Stimulated activated naive B cell treated with anti-CD40 and anti-IgM and Interleukin-4, amounts not matched to agents 10 μg/mL and 1 μg/mL and 100 μg/mL, for 72 hours (primary cell): ENCODE measurements at regions not wholly inside any gene's neighbourhood (a gene's known extent, or its start where the extent isn't known, plus 50 kb on each side); places are given as distances from the start of the nearest gene placed in this dataset.

Experiments
- ATAC-seq, 2 donors: fragments of 150-1000 bp; cut with Tn5 transposase; replicated peaks; 2 replicates each; pipeline ENCODE4 v1.10.0; 2021; ENCODE audit warnings: moderate library complexity in 1 of 2
- DNase-seq: peaks from one replicate; pipeline ENCODE4 v3.0.0; 2021
- H3K27ac Mint-ChIP-seq: one replicate; pipeline ENCODE4 v1.8.0; 2022; ENCODE audit warnings: mild to moderate bottlenecking, mixed read lengths
- H3K27me3 Mint-ChIP-seq, 2 donors: one replicate each; pipeline ENCODE4 v1.8.0; 2022; ENCODE audit warnings: mixed read lengths in 2 of 2
- H3K36me3 Mint-ChIP-seq, 2 donors: one replicate each; pipeline ENCODE4 v1.8.0; 2022; ENCODE audit warnings: mixed read lengths in 2 of 2, mild to moderate bottlenecking in 1 of 2
- H3K4me1 Mint-ChIP-seq, 2 donors: one replicate each; pipeline ENCODE4 v1.8.0; 2022; ENCODE audit warnings: mixed read lengths in 2 of 2, mild to moderate bottlenecking in 1 of 2
- H3K4me3 Mint-ChIP-seq, 2 donors: one replicate each; pipeline ENCODE4 v1.8.0; 2022; ENCODE audit warnings: mild to moderate bottlenecking in 2 of 2, mixed read lengths in 2 of 2, moderate library complexity in 1 of 2
- H3K9me3 Mint-ChIP-seq, 2 donors: one replicate each; pipeline ENCODE4 v1.8.0; 2022; ENCODE audit warnings: mixed read lengths in 2 of 2, mild to moderate bottlenecking in 1 of 2

DNA sequence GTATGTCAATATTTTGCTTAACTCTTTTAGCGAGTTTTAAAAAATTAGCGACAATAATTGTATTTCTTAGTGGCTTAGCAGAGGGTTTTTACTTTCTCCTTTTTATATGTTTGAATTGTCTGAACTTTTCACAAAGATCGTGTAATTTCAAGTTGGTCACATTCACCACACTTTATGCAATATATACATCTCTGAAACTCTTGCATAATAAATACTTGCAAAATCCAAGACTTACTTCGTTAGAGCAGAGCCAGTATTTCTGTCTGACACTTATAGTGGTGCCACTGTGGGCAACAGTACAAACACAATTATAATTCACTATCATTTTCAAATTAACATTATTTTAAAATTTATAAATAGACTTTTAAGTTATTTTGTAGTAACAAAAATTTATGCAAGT, 62.0 kb downstream of the SUCNR1 start:
- Mint-ChIP-seq H3K36me3 (no peaks in the 10 kb centered on the region), H3K4me1 (no peaks in the 10 kb centered on the region), H3K27me3 (no peaks in the 10 kb centered on the region), H3K9me3 (no peaks in the 10 kb centered on the region), H3K4me3 (no peak overlapping the region), H3K27ac (no peak overlapping the region)
- no peak for DNase-seq
- no peak for ATAC-seq

DNA sequence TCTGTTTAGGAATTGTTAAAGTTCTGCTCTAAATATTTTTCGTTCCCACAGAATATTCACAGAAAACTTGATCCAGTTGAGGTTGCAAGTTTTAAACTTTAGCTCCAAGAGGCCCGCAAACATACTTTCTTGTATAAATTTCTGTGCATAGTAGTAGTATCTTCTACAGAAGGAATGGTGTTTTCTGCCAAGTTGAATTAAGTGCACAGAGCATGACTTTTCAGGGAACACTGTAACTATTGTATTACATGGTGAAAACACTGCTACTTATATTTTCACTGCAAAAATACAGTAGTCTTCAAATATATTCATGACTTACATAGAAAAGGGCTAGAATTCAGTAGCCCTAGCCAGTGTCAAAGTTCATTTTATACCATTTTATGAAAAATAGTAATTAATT, 67.0 kb downstream of the SUCNR1 start:
- ATAC-seq, result no peak
- H3K27ac Mint-ChIP-seq, result no peak overlapping the region
- no peaks in the 10 kb centered on the region for H3K36me3 Mint-ChIP-seq
- no peak overlapping the region for H3K4me3 Mint-ChIP-seq
- no peaks in the 10 kb centered on the region for H3K9me3 Mint-ChIP-seq
- H3K4me1 Mint-ChIP-seq, result no peaks in the 10 kb centered on the region
- H3K27me3 Mint-ChIP-seq, result no peaks in the 10 kb centered on the region
- DNase-seq, result no peak

DNA sequence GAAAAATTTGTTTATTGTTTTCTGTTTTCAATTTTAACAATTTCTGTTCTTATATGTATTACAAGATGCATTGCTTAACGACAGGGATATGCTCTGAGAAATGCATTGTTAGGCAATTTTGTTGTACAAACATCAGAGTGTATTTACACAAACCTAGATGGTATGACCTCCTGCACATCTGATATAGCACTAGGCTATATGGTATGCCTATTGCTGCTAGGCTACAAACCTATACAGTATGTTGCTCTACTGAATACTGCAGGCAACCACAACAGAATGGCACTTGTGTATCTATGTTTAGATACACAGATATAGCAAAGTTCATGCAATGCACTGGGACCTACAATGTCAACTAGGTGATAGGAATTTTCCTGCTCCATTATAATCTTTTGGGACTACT, 70.1 kb downstream of the SUCNR1 start:
- DNase-seq, result no peak
- peaks cover 0 to 9% of the 10 kb centered on the region in 2 donors for H3K27me3 Mint-ChIP-seq
- no peaks in the 10 kb centered on the region for H3K4me1 Mint-ChIP-seq
- peaks cover 0 to 4% of the 10 kb centered on the region in 2 donors for H3K9me3 Mint-ChIP-seq
- H3K4me3 Mint-ChIP-seq, result no peak overlapping the region
- no peak overlapping the region for H3K27ac Mint-ChIP-seq
- H3K36me3 Mint-ChIP-seq, result no peaks in the 10 kb centered on the region
- no peak for ATAC-seq

DNA sequence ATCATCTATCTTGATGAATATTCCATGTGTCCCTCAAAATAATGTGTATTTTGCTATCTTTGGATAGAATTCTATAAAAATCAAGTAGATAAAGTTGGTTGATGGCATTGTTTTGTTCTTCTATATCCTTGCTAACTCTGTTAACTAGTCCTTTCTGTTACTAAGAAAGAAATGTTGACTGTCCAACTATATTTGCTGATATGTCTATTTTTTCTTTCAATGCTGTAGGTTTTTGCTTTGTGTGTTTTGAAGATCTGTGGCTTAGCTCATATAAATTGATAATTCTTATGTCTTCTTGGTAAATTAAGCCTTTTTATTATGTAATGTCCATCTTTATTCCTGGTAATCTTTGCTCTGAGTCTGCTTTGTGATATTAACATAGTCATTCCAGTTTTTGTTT, 70.9 kb downstream of the SUCNR1 start:
- ATAC-seq, result no peak
- peaks cover 0 to 11% of the 10 kb centered on the region in 2 donors for H3K27me3 Mint-ChIP-seq

DNA sequence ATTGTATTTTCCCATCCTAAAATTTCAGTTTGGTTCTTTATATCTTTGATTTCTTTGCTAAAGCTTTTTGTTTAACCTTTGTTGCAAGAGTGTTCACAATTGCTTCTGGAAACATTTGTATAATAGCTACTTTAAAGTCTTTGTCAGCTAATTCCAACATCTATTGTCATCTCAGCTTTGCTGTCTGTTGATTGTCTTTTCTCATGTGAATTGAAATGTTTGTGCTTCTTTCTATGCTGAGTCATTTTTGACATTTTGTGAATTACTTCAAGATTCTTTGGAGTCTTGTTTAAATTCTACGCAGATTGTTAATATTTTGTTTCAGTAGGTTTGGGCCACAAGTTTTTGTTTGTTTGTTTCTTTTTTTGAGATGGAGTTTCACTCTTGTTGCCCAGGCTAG, 73.2 kb downstream of the SUCNR1 start:
- H3K9me3 Mint-ChIP-seq, result peaks cover 0 to 4% of the 10 kb centered on the region in 2 donors
- no peak overlapping the region for H3K4me3 Mint-ChIP-seq
- H3K27me3 Mint-ChIP-seq, result peaks cover 9 to 14% of the 10 kb centered on the region in 2 donors
- no peak for ATAC-seq
- H3K4me1 Mint-ChIP-seq, result no peaks in the 10 kb centered on the region
- no peak for DNase-seq
- no peak overlapping the region for H3K27ac Mint-ChIP-seq
- no peaks in the 10 kb centered on the region for H3K36me3 Mint-ChIP-seq

More for the DNA sequence above, 70.9 kb downstream of the SUCNR1 start:
- no peak for DNase-seq
- no peak overlapping the region for H3K4me3 Mint-ChIP-seq
- peaks cover 0 to 4% of the 10 kb centered on the region in 2 donors for H3K9me3 Mint-ChIP-seq
- no peak overlapping the region for H3K27ac Mint-ChIP-seq
- no peaks in the 10 kb centered on the region for H3K36me3 Mint-ChIP-seq
- no peaks in the 10 kb centered on the region for H3K4me1 Mint-ChIP-seq

DNA sequence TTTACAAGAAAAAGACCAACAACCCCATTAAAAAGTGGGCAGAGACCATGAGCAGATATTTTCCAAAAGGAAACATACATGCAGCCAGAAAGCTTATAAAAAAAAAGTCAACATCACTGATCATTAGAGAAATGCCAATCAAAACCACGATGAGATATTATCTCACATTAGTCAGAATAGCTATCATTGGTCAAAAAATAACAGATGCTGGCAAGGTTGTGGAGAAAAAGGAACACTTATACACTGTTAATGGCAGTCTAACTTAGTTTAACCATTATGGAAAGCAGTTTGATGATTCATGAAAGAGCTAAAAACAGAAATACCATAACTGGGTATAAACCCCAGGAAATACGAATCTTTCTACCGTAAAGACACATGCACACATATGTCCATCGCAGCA, 76.3 kb downstream of the SUCNR1 start:
- DNase-seq (no peak), ATAC-seq (no peak)
- Mint-ChIP-seq H3K27ac (no peak overlapping the region), H3K9me3 (peaks cover 0 to 4% of the 10 kb centered on the region in 2 donors), H3K36me3 (no peaks in the 10 kb centered on the region), H3K4me1 (no peaks in the 10 kb centered on the region), H3K27me3 (peaks cover 11 to 14% of the 10 kb centered on the region in 2 donors), H3K4me3 (no peak overlapping the region)

DNA sequence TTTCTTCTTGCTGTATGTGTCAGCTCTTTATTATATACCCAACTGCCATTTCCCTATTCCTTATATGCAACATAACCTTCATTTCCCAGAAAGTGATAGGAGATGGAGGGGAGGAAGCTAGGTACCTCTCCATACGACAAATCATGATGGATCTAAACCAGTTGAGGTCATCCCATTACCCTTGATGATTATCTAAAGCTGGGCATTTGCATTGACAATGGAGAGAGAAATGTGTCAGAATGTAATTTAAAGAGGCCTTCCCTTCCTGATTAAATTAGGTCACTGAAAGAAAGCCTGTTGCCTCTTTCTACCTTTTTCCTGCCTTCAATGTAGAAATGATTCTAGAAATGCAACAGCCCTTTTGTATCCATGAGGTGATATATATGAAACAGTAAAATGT, 81.9 kb downstream of the SUCNR1 start:
- no peaks in the 10 kb centered on the region for H3K4me1 Mint-ChIP-seq

DNA sequence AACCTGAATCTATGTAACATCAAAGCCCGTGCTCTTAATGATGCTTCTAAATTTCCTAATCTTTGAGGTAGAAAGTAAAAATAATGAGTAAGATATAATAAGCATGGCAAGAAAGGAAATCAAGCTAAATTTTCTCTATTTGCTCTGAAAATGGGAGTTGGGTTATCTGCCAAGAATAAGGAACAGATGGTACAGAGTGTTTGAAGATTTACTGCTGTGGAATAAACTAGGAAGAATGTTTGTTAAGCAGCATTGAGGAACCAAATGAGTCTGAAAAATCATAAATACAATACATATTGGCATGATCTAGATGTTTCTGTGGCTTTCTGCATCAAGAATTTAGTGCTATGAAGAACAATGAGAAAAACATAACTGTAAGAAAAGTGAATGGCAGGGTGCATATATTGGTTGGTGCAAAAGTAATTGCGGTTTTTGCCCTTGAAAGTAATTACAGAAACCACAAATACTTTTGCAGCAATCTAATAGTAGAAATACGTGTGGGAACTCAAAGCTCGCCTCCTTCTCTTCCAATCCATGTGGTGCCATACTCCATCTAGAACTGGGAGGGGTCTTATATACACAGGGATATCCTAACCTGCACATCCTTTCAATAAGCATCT, 87.6 kb downstream of the SUCNR1 start:
- Mint-ChIP-seq H3K27ac (no peak overlapping the region), H3K27me3 (no peaks in the 10 kb centered on the region), H3K4me1 (no peaks in the 10 kb centered on the region), H3K4me3 (no peak overlapping the region), H3K9me3 (no peaks in the 10 kb centered on the region), H3K36me3 (no peaks in the 10 kb centered on the region)
- DNase-seq (no peak), ATAC-seq (no peak)

More for the DNA sequence above, 81.9 kb downstream of the SUCNR1 start:
- Mint-ChIP-seq H3K27ac (no peak overlapping the region), H3K4me3 (no peak overlapping the region), H3K27me3 (peaks cover 0 to 11% of the 10 kb centered on the region in 2 donors), H3K36me3 (no peaks in the 10 kb centered on the region), H3K9me3 (no peaks in the 10 kb centered on the region)
- ATAC-seq (no peak), DNase-seq (no peak)

DNA sequence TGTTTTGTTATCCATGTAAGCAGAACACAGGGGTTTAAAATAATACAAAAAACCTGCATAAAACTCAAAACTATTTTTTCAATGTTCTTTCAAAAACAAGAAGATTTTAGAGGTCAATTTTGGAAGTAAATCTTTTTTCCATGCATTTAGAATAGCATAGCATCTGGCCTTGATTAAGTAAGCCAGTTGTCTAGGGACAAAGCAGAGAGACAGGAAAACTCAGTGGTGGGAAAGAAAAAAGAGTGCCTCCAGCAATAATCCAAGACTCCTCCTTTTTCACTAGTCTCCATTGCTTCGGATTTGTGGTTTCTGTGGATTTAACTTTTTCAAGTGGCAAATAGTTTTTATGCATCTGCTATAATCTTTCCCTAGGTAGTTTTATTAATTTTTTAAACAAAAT, 88.9 kb downstream of the SUCNR1 start:
- H3K9me3 Mint-ChIP-seq, result peaks cover 0 to 3% of the 10 kb centered on the region in 2 donors
- no peak overlapping the region for H3K4me3 Mint-ChIP-seq
- DNase-seq (no peak), ATAC-seq (no peak)
- H3K36me3 Mint-ChIP-seq, result no peaks in the 10 kb centered on the region
- no peaks in the 10 kb centered on the region for H3K27me3 Mint-ChIP-seq
- no peak overlapping the region for H3K27ac Mint-ChIP-seq
- H3K4me1 Mint-ChIP-seq, result no peaks in the 10 kb centered on the region

DNA sequence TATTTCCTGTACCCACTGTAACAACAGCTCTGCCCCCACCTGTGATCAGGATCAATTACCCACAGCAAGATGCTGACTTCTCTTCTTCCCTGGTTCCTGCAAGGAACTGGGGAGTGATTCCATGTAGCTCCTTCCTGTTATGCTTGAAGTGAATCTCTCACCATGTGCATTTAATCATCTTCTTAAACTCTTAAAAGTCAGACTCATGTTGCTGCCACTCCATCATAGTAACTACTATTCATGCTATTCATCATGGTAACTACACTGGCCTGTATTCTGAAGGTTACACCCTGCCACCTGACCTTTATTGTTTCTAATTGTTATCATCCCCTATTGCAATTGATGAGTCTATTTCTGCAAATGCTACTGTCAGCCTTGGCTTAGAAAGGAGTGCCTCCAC, 89.5 kb downstream of the SUCNR1 start:
- Mint-ChIP-seq H3K27me3 (no peaks in the 10 kb centered on the region), H3K4me1 (no peaks in the 10 kb centered on the region), H3K27ac (no peak overlapping the region), H3K4me3 (no peak overlapping the region), H3K9me3 (peaks cover 2 to 3% of the 10 kb centered on the region in 2 donors), H3K36me3 (peaks cover 0 to 2% of the 10 kb centered on the region in 2 donors)
- no peak for ATAC-seq
- DNase-seq, result no peak

DNA sequence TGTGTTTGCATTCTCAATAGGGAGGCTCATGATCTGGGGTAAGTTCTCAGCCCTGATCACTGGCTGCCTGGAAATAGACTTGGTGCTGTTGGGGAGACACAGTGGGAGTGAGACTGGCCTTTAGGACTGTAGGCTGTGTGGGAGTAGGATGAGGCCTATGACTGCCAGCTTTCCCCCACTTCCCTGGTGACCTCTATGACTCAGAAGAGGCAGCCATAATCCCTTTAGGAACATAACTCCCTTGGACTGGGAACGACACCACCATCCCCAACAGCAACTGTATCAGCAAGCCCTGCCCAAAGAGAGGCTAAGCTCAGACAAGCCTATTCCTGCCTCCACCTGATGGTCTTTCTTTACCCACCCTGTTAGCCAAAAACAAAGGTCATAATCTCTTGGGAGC, 91.3 kb downstream of the SUCNR1 start:
- DNase-seq (no peak), ATAC-seq (no peak)
- peaks cover 3 to 7% of the 10 kb centered on the region in 2 donors for H3K9me3 Mint-ChIP-seq
- no peak overlapping the region for H3K27ac Mint-ChIP-seq
- no peak overlapping the region for H3K4me3 Mint-ChIP-seq
- no peaks in the 10 kb centered on the region for H3K4me1 Mint-ChIP-seq
- H3K36me3 Mint-ChIP-seq, result peaks cover 0 to 3% of the 10 kb centered on the region in 2 donors
- no peaks in the 10 kb centered on the region for H3K27me3 Mint-ChIP-seq

DNA sequence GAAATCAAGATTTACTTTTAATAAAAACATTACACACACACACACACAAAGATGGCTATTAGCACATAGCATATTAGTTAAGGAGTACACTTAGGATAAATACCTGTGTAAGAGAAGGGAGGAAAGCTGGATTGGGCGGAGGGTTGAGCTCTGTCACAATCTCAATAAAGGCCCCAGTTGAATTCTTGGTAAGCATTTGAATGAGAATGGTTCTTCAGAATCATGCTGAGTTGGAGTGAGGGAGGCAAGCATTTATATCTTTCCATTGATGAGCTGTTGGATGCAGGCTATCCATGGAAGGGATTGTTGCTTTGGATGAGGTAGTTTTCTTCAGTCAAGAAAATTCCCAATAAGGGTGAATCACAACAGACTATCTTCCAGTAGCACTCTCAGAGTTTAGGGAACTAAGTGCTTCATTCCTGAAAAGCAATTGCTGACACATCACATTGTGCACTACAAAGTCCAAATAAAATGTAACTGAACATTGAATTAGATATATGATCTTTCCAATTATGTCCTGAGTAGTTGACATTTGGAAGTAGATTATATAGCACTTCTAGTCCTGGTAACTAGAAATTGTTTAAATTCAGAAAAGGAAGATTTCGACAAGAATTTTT, 95.7 kb downstream of the SUCNR1 start:
- DNase-seq (no peak), ATAC-seq (no peak)
- no peaks in the 10 kb centered on the region for H3K27me3 Mint-ChIP-seq
- no peak overlapping the region for H3K27ac Mint-ChIP-seq
- H3K4me1 Mint-ChIP-seq, result no peaks in the 10 kb centered on the region
- no peak overlapping the region for H3K4me3 Mint-ChIP-seq
- peaks cover 3 to 7% of the 10 kb centered on the region in 2 donors for H3K9me3 Mint-ChIP-seq
- H3K36me3 Mint-ChIP-seq, result peaks cover 0 to 3% of the 10 kb centered on the region in 2 donors

DNA sequence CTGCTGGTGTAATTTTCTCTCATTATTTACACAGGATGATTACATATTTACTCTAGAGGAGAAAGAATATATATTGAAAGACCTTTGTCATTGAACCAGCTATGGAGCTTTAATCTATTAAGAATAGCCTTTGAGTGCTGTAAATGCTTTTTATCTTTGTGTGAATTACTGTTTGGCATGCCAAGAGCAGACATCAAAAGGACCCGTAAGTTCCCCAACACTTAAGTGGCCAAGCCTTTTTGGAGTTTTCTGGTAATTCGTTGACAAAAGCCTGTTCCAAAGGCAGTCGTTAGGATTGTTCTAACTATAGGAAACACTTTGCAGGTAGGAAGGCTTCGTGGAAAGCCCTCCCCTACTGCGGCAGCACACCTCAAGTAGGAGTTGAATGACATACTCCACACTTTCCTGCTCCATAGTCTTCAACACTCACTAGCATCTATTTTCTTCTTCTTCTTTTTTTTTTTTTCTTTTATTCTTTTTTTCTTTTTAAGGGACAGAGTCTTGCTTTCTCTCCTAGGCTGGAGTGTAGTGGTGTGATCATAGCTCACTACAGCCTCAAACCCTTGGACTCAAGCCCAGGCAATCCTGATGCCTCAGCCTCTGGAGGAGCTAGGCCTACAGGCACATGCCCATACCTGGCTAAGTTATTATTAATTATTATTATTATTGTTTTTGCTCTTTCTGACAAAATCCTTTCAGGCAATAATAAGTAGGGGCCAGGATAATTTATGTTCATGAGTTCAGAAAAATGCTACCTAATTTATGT, 98.6 kb downstream of the SUCNR1 start:
- Mint-ChIP-seq H3K27me3 (no peaks in the 10 kb centered on the region), H3K4me3 (no peak overlapping the region), H3K4me1 (no peaks in the 10 kb centered on the region), H3K36me3 (peaks cover 0 to 3% of the 10 kb centered on the region in 2 donors), H3K9me3 (peaks cover 0 to 7% of the 10 kb centered on the region in 2 donors), H3K27ac (no peak overlapping the region)
- no peak for ATAC-seq
- DNase-seq, result no peak

DNA sequence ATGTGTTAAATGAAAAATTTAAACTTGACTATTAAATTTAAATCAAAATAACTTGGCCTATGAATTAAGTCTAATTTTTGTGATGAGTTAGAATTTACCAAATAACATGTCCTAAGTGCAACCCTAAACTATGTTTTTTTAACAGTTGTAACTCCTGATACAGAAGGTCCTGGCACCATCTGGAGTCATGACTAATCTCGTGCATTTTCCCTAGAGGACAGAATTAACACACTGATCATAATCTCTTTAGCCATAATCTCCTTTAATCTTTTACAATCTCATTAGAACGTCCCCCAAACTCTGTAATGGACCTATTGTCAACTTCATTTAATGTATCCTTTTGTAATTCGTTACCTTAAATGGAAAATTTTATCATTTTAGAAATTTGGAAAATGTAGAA, 100.6 kb downstream of the SUCNR1 start:
- Mint-ChIP-seq H3K4me1 (no peaks in the 10 kb centered on the region), H3K27me3 (no peaks in the 10 kb centered on the region), H3K4me3 (no peak overlapping the region), H3K36me3 (peaks cover 0 to 2% of the 10 kb centered on the region in 2 donors), H3K9me3 (no peaks in the 10 kb centered on the region), H3K27ac (no peak overlapping the region)
- no peak for ATAC-seq
- DNase-seq, result no peak
